ENCODE measurements at regions not wholly inside any gene's neighbourhood (a gene's known extent, or its start where the extent isn't known, plus 50 kb on each side); places are given as distances from the start of the nearest gene placed in this dataset.

- no peak for TF ChIP-seq CTCF (IDR thresholded peaks at IDR 0.05; ENCODE audit: insufficient read depth, low read length, poor library complexity, severe bottlenecking)
- no peak for TF ChIP-seq EZH2phosphoT487 (conservative IDR thresholded peaks at IDR 0.05; ENCODE audit: low read length)
Observed at GRCh38 chr14:40485688-40486087, 1053.5 kb upstream of the FBXO33 start.
